GM21825 (cell line): ENCODE measurements at regions not wholly inside any gene's neighbourhood (a gene's known extent, or its start where the extent isn't known, plus 50 kb on each side); places are given as distances from the start of the nearest gene placed in this dataset.

Experiments used
- ATAC-seq: cut with Tn5 transposase; IDR thresholded peaks from one replicate; pipeline ENCODE4 v1.9.1; 2021; ENCODE audit warnings: mild to moderate bottlenecking, moderate library complexity; ENCODE audit not compliant: unreplicated experiment

- no peak for ATAC-seq
Measured at GRCh38 chrX:22650691-22651090, 349.1 kb upstream of the DDX53 start.

- ATAC-seq, result no peak
Measured at GRCh38 chrX:22652596-22652995, 347.2 kb upstream of the DDX53 start.

GRCh38 chrX:22660756-22661155, 339.0 kb upstream of the DDX53 start:
- ATAC-seq, result no peak

- ATAC-seq, result no peak
Measured at GRCh38 chrX:22662776-22663175, 337.0 kb upstream of the DDX53 start.

GRCh38 chrX:22664826-22665225, 334.9 kb upstream of the DDX53 start:
- no peak for ATAC-seq

GRCh38 chrX:22665818-22666217, 333.9 kb upstream of the DDX53 start:
- no peak for ATAC-seq

GRCh38 chrX:22666441-22666840, 333.3 kb upstream of the DDX53 start:
- ATAC-seq, result no peak

- no peak for ATAC-seq
Measured at GRCh38 chrX:22674932-22675331, 324.8 kb upstream of the DDX53 start.

GRCh38 chrX:22686138-22686541, 313.6 kb upstream of the DDX53 start:
- no peak for ATAC-seq

GRCh38 chrX:22689290-22689689, 310.5 kb upstream of the DDX53 start:
- ATAC-seq, result no peak

- ATAC-seq, result no peak
Measured at GRCh38 chrX:22690116-22690515, 309.6 kb upstream of the DDX53 start.

GRCh38 chrX:22691966-22692565, 307.7 kb upstream of the DDX53 start:
- no peak for ATAC-seq

- no peak for ATAC-seq
Measured at GRCh38 chrX:22698151-22698550, 301.6 kb upstream of the DDX53 start.

GRCh38 chrX:22699581-22700091, 300.1 kb upstream of the DDX53 start:
- no peak for ATAC-seq

GRCh38 chrX:22712942-22713341, 286.8 kb upstream of the DDX53 start:
- no peak for ATAC-seq

- ATAC-seq, result no peak
Measured at GRCh38 chrX:22730542-22730941, 269.2 kb upstream of the DDX53 start.

GRCh38 chrX:22737541-22737940, 262.2 kb upstream of the DDX53 start:
- no peak for ATAC-seq

GRCh38 chrX:22739276-22739675, 260.5 kb upstream of the DDX53 start:
- ATAC-seq, result no peak

GRCh38 chrX:22740836-22741235, 258.9 kb upstream of the DDX53 start:
- ATAC-seq, result no peak

- ATAC-seq, result no peak
Measured at GRCh38 chrX:22742174-22742573, 257.6 kb upstream of the DDX53 start.

- ATAC-seq, result no peak
Measured at GRCh38 chrX:22746081-22746480, 253.7 kb upstream of the DDX53 start.

GRCh38 chrX:22748093-22748999, 251.4 kb upstream of the DDX53 start:
- no peak for ATAC-seq
